ENCODE measurements at regions not wholly inside any gene's neighbourhood (a gene's known extent, or its start where the extent isn't known, plus 50 kb on each side); places are given as distances from the start of the nearest gene placed in this dataset.

- TF ChIP-seq POLR2A (IDR thresholded peaks at IDR 0.05) (no peak), CTCF (IDR thresholded peaks at IDR 0.05) (no peak), POLR2AphosphoS5 (IDR thresholded peaks at IDR 0.05) (no peak), EP300 (IDR thresholded peaks at IDR 0.05; ENCODE audit: low read depth) (no peak)
Measured at GRCh38 chr6:23681743-23682142, 444.3 kb upstream of the NRSN1 start.

Measured in transverse colon (tissue), 4 donors.